GM10248 (cell line): ENCODE measurements at regions not wholly inside any gene's neighbourhood (a gene's known extent, or its start where the extent isn't known, plus 50 kb on each side); places are given as distances from the start of the nearest gene placed in this dataset.

Source experiments
- CTCF ChIA-PET: fragments of 300-600 bp; sonication (Branson Sonifier 250); formaldehyde crosslinking; extraction: SDS; loops from one replicate; lab custom pipeline; 2021; ENCODE audit warnings: antibody characterized with exemption; lab: Yijun Ruan, JAX
- POLR2A ChIA-PET: fragments of 350-650 bp; sonication (Branson Sonifier 250); formaldehyde crosslinking; extraction: SDS; loops from one replicate; lab custom pipeline; 2020; ENCODE audit warnings: antibody characterized with exemption; lab: Yijun Ruan, JAX
- DNase-seq: peaks from one replicate; pipeline ENCODE4 v3.0.0; 2012; ENCODE audit errors: extremely low spot score
- TF ChIP-seq, protein P1 (sequence below): IDR thresholded peaks from 2 replicates; pipeline ENCODE4 v1.5.1; 2012; ENCODE audit warnings: mild to moderate bottlenecking, low read depth; ENCODE audit errors: extremely low read depth, missing control alignments, control extremely low read depth

DNA sequence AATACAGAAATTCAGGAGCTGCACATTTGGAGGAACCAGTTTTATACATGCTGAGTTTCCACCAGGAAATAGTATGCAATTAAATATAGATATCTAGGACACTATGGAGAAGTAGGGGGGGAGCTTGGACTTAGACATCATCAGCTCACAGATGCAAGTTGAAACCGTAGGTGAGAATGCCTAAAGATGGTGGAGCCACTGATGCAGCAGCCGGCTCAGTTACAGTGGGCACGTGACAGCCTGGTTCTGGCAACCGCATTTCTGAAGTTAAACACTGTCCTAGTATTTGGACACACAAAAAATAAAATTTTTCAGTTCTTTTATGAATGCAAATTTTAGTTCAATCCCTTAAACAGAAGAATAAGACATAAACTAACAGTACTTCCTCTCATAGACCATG is 91.5 kb upstream of the FRY start:
- TF ChIP-seq, protein P1, sequence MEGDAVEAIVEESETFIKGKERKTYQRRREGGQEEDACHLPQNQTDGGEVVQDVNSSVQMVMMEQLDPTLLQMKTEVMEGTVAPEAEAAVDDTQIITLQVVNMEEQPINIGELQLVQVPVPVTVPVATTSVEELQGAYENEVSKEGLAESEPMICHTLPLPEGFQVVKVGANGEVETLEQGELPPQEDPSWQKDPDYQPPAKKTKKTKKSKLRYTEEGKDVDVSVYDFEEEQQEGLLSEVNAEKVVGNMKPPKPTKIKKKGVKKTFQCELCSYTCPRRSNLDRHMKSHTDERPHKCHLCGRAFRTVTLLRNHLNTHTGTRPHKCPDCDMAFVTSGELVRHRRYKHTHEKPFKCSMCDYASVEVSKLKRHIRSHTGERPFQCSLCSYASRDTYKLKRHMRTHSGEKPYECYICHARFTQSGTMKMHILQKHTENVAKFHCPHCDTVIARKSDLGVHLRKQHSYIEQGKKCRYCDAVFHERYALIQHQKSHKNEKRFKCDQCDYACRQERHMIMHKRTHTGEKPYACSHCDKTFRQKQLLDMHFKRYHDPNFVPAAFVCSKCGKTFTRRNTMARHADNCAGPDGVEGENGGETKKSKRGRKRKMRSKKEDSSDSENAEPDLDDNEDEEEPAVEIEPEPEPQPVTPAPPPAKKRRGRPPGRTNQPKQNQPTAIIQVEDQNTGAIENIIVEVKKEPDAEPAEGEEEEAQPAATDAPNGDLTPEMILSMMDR: no peak
- POLR2A ChIA-PET: no interaction called here
- no peak for DNase-seq
- CTCF ChIA-PET: interaction anchor here (1.2 kb wide), 2 partner anchors 28 to 31 kb away, joined by 4 read pairs; no protein-coding TSS in a partner anchor

DNA sequence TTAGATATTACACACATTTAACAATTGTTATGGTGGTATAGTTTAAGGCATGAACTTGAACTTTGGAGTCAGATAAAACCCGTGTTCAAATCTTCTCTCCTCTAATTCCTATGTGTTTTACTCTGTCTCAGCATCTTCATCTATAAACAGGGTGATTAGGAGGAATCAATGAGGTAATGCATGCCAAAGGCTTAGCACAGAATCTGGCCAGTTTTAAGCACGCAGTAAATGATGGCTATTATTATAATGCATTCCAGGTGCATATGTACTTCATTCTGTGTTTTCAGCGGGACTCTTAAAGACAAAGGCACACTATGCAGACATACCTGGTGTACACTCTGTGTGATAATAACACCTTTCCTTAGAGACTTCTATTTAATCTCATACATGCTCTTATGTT is 88.0 kb upstream of the FRY start:
- no peak for DNase-seq
- ChIA-PET POLR2A (no interaction called here), CTCF (interaction anchor here (1.6 kb wide), 1 partner anchor 30 kb away, joined by 3 read pairs; no protein-coding TSS in a partner anchor)
- TF ChIP-seq, protein P1: no peak

DNA sequence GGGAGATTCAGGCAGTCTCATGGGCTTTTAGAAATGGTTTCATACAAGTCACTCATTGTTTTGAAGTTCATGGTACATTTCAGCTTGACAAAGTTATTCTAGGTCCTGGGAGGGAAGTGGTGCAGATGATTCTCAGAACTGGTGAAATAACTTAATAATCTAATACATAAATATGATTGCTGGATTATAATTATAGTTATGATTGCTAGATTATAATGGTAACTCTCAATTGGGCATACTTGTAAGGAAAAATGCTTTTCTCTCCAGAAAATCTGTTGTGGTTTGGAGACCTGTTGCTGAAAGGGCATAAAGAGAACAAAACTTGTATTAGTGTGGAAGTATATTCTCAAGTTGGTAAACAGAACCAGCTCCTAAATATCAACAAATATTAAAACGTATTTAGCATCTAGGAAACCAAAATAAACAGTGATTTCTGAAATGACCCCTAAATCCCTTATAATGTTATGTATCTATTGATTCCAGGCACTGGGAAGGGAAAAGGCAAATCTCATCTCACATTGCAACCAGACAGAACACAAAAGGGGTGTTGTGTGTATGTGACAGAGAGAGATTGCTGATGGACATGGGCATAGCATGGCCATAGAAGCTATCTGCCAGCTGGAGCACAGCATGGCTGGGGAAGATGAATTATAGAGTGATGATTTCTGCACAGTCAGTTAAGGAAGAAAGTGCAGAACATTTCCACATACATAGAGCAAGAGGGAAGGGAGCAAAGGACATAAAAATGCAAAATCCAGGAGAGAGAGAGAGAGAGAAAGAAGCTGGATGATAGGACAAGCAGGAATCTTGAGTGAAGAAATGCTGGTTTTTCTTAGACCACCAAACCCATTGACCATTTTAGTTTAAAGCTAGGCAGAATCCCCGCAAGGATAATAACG is 87.1 kb upstream of the FRY start:
- ChIA-PET CTCF (interaction anchor here (0.8 to 2.2 kb wide), 6 partner anchors 9 to 42 kb away, joined by 3 to 7 read pairs (median 4); no protein-coding TSS in a partner anchor), POLR2A (no interaction called here)
- no peak for DNase-seq
- TF ChIP-seq, protein P1: no peak

DNA sequence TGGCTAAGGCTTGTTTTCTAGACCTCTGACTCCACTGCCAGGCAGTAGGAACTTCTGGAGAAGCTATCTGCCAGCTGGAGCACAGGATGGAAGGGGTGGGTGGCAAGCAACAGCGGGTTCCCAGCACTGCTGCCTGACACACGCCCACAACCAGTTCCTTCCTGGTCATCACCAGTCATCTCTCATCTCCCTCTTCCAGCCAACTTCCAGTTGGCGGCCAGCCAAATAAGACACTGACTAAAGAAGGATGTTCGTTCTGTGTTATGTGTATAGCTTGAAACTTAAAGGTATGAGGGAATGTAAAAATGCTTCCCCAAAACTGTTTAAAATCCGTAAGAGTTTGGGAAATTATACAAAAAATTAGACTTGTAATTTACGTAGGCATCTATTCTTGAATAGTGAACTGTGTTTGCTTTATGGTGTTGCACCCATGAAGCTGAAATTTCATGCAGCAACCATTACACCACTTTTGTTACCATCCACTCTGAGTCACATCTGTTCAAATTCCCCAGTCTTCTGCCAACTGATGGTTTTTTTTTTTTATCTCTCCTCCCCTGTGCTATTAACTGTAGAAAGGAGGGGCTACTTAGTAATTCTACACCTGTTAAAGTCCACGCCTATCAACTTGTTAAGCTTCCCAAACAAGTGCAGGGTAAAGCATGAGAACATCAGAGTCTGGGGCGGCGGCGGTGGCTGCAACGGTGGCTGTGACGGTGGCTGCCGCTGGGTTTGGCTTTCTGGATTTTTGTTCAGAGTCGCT is 86.2 kb upstream of the FRY start:
- ChIA-PET CTCF (interaction anchor here (0.8 to 2.2 kb wide), 8 partner anchors 8 to 41 kb away, joined by 3 to 8 read pairs (median 4); no protein-coding TSS in a partner anchor), POLR2A (no interaction called here)
- TF ChIP-seq, protein P1: no peak
- no peak for DNase-seq

DNA sequence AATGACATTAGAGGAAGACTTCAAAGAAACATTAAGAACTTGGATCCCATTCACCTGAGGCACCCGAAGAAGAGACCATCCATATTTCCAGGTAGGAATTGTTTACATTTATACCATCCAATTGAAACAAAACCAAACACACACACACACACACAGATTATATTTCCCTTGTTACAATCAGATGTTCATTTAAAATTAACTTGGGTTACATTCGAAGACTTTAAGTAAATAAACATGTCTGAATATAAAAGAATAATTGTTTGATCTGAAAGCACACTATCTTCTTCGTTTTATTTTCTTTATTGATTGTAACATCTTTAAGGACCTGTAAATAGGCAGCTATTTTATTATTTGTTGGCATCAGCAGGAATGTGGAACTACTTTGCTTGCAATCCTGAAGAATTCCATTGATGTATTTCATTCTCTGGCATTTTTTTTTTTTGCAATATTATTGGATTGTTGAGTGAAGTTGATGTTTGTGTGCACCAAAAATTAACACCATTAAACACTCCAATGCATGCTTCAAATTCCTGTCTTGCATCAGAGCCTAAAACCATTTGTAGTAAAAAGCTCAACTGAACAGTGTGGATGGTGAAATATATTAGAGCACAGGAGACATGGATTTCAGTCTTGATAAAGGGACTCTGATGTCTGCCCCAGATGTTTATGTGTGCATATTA is 85.3 kb upstream of the FRY start:
- POLR2A ChIA-PET: no interaction called here
- CTCF ChIA-PET: interaction anchor here (0.7 to 2.3 kb wide), 9 partner anchors 7 to 36 kb away, joined by 3 to 9 read pairs (median 4); no protein-coding TSS in a partner anchor
- TF ChIP-seq, protein P1: no peak
- no peak for DNase-seq

DNA sequence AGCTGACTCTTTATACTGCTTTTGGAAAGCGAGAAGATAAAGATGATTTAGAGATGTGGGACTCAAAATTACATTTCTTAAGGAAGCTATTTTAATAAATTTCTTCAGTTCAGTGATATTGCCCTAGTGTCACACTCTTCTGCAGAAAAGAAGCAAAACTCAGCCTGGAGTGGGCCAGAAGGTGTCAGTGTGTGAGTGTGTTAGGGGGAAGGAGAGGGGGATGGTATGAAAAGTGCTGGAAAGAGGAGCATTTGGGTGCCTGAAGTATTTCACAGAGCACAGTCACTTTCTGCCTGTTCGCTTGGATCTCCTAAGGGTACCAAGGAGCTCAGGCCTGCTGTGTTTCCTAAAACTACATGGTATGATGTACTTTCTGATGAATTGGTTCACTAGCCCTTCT is 84.5 kb upstream of the FRY start:
- TF ChIP-seq, protein P1: no peak
- CTCF ChIA-PET: interaction anchor here (0.8 to 2.3 kb wide), 9 partner anchors 9 to 37 kb away, joined by 3 to 9 read pairs (median 4); no protein-coding TSS in a partner anchor
- no peak for DNase-seq
- POLR2A ChIA-PET: no interaction called here
